ENCODE measurements at regions not wholly inside any gene's neighbourhood (a gene's known extent, or its start where the extent isn't known, plus 50 kb on each side); places are given as distances from the start of the nearest gene placed in this dataset.
"Not testable (repeated sequence)": the region's sequence is repeated elsewhere in the genome, so short reads cannot be mapped to it uniquely, and the experiment has no call there.

DNA sequence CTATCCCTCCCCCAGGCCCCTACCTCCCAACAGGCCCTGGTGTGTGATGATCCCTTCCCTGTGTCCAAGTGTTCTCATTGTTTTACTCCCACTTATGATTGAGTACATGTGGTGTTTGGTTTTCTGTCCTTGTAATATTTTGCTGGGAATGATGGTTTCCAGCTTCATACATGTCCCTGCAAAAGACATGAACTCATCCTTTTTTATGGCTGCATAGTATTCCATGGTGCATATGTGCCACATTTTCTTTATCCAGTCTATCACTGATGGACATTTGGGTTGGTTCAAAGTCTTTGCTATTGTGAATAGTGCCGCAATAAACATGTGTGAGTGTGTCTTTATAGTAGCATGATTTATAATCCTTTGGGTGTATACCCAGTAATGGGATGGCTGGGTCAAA, 151.7 kb downstream of the VSIG4 start:
- not testable (repeated sequence) for H4K8ac ChIP-seq (ENCODE audit: low read depth, low read length); H2BK15ac ChIP-seq (ENCODE audit: low read length); H2BK5ac ChIP-seq (ENCODE audit: low read length); H2BK12ac ChIP-seq (ENCODE audit: low read length); H3K79me1 ChIP-seq (ENCODE audit: low read depth, low read length); H3K4me3 ChIP-seq (ENCODE audit: low read length in 2 of 2); H3K4me2 ChIP-seq (ENCODE audit: insufficient read depth, low read length, poor library complexity, severe bottlenecking); H3K27me3 ChIP-seq (ENCODE audit: control insufficient read depth in 3 of 3, insufficient read depth in 3 of 3, low read depth in 1 of 3, low read length in 3 of 3); H3K18ac ChIP-seq (ENCODE audit: low read length); H2BK120ac ChIP-seq (ENCODE audit: low read depth, low read length); H2AFZ ChIP-seq (ENCODE audit: low read length); H3K14ac ChIP-seq (ENCODE audit: low read length); H3K23ac ChIP-seq (ENCODE audit: low read depth, low read length, poor library complexity); H3K36me3 ChIP-seq (replicated peaks in 1 of 2; ENCODE audit: control insufficient read depth in 2 of 2, insufficient read depth in 2 of 2, low read length in 2 of 2); H4K91ac ChIP-seq (ENCODE audit: low read depth, low read length, poor library complexity); H3K9me3 ChIP-seq (replicated peaks in 1 of 2; ENCODE audit: control insufficient read depth in 2 of 2, insufficient read depth in 1 of 2, low read depth in 1 of 2, low read length in 2 of 2); H3K9ac ChIP-seq (ENCODE audit: low read depth, low read length, poor library complexity); H3K4me1 ChIP-seq (ENCODE audit: control insufficient read depth in 2 of 2, insufficient read depth in 1 of 2, low read depth in 1 of 2, low read length in 2 of 2); H3K4ac ChIP-seq (ENCODE audit: low read length); H3K27ac ChIP-seq (replicated peaks; ENCODE audit: low read length); H2AK5ac ChIP-seq (ENCODE audit: low read depth, low read length); DNase-seq (ENCODE audit: low spot score)
- no CpG with 5 or more reads among the region's 1 CpG for WGBS, 2 donors (ENCODE audit: extremely low coverage in 2 of 2, insufficient read length in 2 of 2, insufficient replicate concordance in 1 of 2)

- Histone ChIP-seq H3K18ac (ENCODE audit: low read length) (no peak overlapping the region), H3K4me1 (ENCODE audit: control insufficient read depth in 2 of 2, insufficient read depth in 1 of 2, low read depth in 1 of 2, low read length in 2 of 2) (no peaks in the 10 kb centered on the region), H3K9me3 (replicated peaks in 1 of 2; ENCODE audit: control insufficient read depth in 2 of 2, insufficient read depth in 1 of 2, low read depth in 1 of 2, low read length in 2 of 2) (no peaks in the 10 kb centered on the region), H3K27ac (replicated peaks; ENCODE audit: low read length) (no peak overlapping the region), H3K4me3 (ENCODE audit: low read length in 2 of 2) (no peak overlapping the region), H2AFZ (ENCODE audit: low read length) (no peak overlapping the region), H2BK12ac (ENCODE audit: low read length) (no peak overlapping the region), H3K23ac (ENCODE audit: low read depth, low read length, poor library complexity) (no peak overlapping the region), H2AK5ac (ENCODE audit: low read depth, low read length) (no peak overlapping the region), H4K91ac (ENCODE audit: low read depth, low read length, poor library complexity) (no peak overlapping the region), H2BK120ac (ENCODE audit: low read depth, low read length) (no peak overlapping the region), H3K79me1 (ENCODE audit: low read depth, low read length) (no peaks in the 10 kb centered on the region), H3K27me3 (ENCODE audit: control insufficient read depth in 3 of 3, insufficient read depth in 3 of 3, low read depth in 1 of 3, low read length in 3 of 3) (no peaks in the 10 kb centered on the region), H3K9ac (ENCODE audit: low read depth, low read length, poor library complexity) (no peak overlapping the region), H3K4me2 (ENCODE audit: insufficient read depth, low read length, poor library complexity, severe bottlenecking) (no peak overlapping the region), H3K14ac (ENCODE audit: low read length) (no peak overlapping the region), H3K4ac (ENCODE audit: low read length) (no peak overlapping the region), H4K8ac (ENCODE audit: low read depth, low read length) (no peak overlapping the region), H3K36me3 (replicated peaks in 1 of 2; ENCODE audit: control insufficient read depth in 2 of 2, insufficient read depth in 2 of 2, low read length in 2 of 2) (no peaks in the 10 kb centered on the region), H2BK15ac (ENCODE audit: low read length) (no peak overlapping the region), H2BK5ac (ENCODE audit: low read length) (no peak overlapping the region)
- DNase-seq (ENCODE audit: low spot score), result no peak
- no CpG with 5 or more reads among the region's 2 CpGs for WGBS, 2 donors (ENCODE audit: extremely low coverage in 2 of 2, insufficient read length in 2 of 2, insufficient replicate concordance in 1 of 2)
Measured at GRCh38 chrX:65883556-65883955, 156.3 kb downstream of the VSIG4 start.

DNA sequence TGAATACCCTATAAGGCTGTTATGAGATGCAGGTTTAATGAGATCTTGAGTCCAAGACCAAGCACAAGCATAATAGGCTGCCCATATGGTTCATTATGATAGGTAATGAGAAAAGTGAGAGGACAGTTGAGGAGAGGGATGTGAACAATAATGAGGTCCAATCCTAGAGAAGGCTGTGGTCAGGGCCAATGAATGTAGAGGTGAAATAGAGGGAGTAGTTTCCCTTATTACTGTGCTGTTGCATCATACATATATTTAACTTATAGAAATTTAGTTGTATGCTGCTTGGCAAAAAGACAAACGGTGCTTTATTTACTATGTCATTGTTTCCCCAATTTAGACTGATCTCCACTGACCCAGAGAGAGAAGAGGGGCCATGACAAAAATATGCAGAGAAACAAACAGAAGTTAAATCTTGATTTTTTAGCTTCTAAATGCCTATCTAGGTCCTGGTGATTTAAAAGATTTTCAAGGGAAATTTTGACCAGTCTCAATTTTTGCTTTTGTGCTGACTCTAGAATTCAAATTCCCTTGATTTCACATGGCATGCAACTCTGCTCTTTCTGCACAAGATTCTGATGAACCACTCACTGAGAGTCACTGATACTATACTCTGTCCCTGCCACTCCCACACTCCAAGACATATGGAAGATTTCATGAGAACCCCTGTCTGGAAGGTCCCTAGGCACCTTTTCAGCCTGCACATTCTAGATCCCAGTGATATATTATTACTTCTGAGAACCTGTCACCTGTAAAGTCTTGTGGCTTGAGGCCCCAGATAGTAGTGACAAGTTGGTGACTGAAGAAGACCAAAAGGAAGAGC, 159.7 kb downstream of the VSIG4 start:
- no peak overlapping the region for H2AFZ ChIP-seq (ENCODE audit: low read length)
- no peaks in the 10 kb centered on the region for H3K27me3 ChIP-seq (ENCODE audit: control insufficient read depth in 3 of 3, insufficient read depth in 3 of 3, low read depth in 1 of 3, low read length in 3 of 3)
- H2BK12ac ChIP-seq (ENCODE audit: low read length), result no peak overlapping the region
- no peak overlapping the region for H3K4ac ChIP-seq (ENCODE audit: low read length)
- no peak overlapping the region for H4K91ac ChIP-seq (ENCODE audit: low read depth, low read length, poor library complexity)
- no peak overlapping the region for H2BK5ac ChIP-seq (ENCODE audit: low read length)
- H3K14ac ChIP-seq (ENCODE audit: low read length), result no peak overlapping the region
- H3K27ac ChIP-seq (replicated peaks; ENCODE audit: low read length), result no peak overlapping the region
- H3K4me1 ChIP-seq (ENCODE audit: control insufficient read depth in 2 of 2, insufficient read depth in 1 of 2, low read depth in 1 of 2, low read length in 2 of 2), result no peaks in the 10 kb centered on the region
- H3K9me3 ChIP-seq (replicated peaks in 1 of 2; ENCODE audit: control insufficient read depth in 2 of 2, insufficient read depth in 1 of 2, low read depth in 1 of 2, low read length in 2 of 2), result no peaks in the 10 kb centered on the region
- no peak overlapping the region for H2BK15ac ChIP-seq (ENCODE audit: low read length)
- H2AK5ac ChIP-seq (ENCODE audit: low read depth, low read length), result no peak overlapping the region
- H3K36me3 ChIP-seq (replicated peaks in 1 of 2; ENCODE audit: control insufficient read depth in 2 of 2, insufficient read depth in 2 of 2, low read length in 2 of 2), result no peaks in the 10 kb centered on the region
- no peak for DNase-seq (ENCODE audit: low spot score)
- no peak overlapping the region for H2BK120ac ChIP-seq (ENCODE audit: low read depth, low read length)
- H3K9ac ChIP-seq (ENCODE audit: low read depth, low read length, poor library complexity), result no peak overlapping the region
- H3K23ac ChIP-seq (ENCODE audit: low read depth, low read length, poor library complexity), result no peak overlapping the region
- WGBS, 2 donors (ENCODE audit: extremely low coverage in 2 of 2, insufficient read length in 2 of 2, insufficient replicate concordance in 1 of 2), result no CpG with 5 or more reads among the region's 1 CpG
- no peaks in the 10 kb centered on the region for H3K79me1 ChIP-seq (ENCODE audit: low read depth, low read length)
- H3K18ac ChIP-seq (ENCODE audit: low read length), result no peak overlapping the region
- no peak overlapping the region for H3K4me2 ChIP-seq (ENCODE audit: insufficient read depth, low read length, poor library complexity, severe bottlenecking)
- H3K4me3 ChIP-seq (ENCODE audit: low read length in 2 of 2), result no peak overlapping the region
- H4K8ac ChIP-seq (ENCODE audit: low read depth, low read length), result no peak overlapping the region

DNA sequence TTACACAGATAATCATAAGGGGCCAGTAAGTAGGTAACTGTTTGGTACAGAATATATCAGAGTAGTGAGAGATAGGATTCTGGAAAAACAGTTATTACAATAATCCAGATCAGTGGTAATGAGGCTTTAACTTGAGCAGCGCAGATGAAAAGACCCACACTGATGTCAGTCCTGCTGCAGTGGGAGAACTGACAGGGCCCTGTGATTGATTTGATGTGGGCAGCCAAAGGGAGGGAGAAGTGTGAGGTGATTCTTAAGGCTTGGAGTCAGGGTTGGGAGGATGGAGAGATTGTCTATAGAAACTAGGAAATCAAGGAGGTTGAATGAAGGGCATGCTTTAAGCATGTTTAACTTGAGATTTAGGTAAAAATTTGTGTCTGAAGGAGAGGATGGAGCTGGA, 161.4 kb downstream of the VSIG4 start:
- no peak overlapping the region for H2BK120ac ChIP-seq (ENCODE audit: low read depth, low read length)
- H3K4me1 ChIP-seq (ENCODE audit: control insufficient read depth in 2 of 2, insufficient read depth in 1 of 2, low read depth in 1 of 2, low read length in 2 of 2), result no peaks in the 10 kb centered on the region
- H3K27ac ChIP-seq (replicated peaks; ENCODE audit: low read length), result no peak overlapping the region
- no peaks in the 10 kb centered on the region for H3K79me1 ChIP-seq (ENCODE audit: low read depth, low read length)
- no peak overlapping the region for H2BK15ac ChIP-seq (ENCODE audit: low read length)
- H3K18ac ChIP-seq (ENCODE audit: low read length), result no peak overlapping the region
- no peaks in the 10 kb centered on the region for H3K9me3 ChIP-seq (replicated peaks in 1 of 2; ENCODE audit: control insufficient read depth in 2 of 2, insufficient read depth in 1 of 2, low read depth in 1 of 2, low read length in 2 of 2)
- no peak overlapping the region for H2AFZ ChIP-seq (ENCODE audit: low read length)
- no peak overlapping the region for H3K14ac ChIP-seq (ENCODE audit: low read length)
- no peak overlapping the region for H2AK5ac ChIP-seq (ENCODE audit: low read depth, low read length)
- no peaks in the 10 kb centered on the region for H3K36me3 ChIP-seq (replicated peaks in 1 of 2; ENCODE audit: control insufficient read depth in 2 of 2, insufficient read depth in 2 of 2, low read length in 2 of 2)
- no peak overlapping the region for H3K4me2 ChIP-seq (ENCODE audit: insufficient read depth, low read length, poor library complexity, severe bottlenecking)
- H4K8ac ChIP-seq (ENCODE audit: low read depth, low read length), result no peak overlapping the region
- DNase-seq (ENCODE audit: low spot score), result no peak
- no peak overlapping the region for H2BK12ac ChIP-seq (ENCODE audit: low read length)
- no peak overlapping the region for H3K4me3 ChIP-seq (ENCODE audit: low read length in 2 of 2)
- no peak overlapping the region for H3K23ac ChIP-seq (ENCODE audit: low read depth, low read length, poor library complexity)
- no peak overlapping the region for H2BK5ac ChIP-seq (ENCODE audit: low read length)
- no CpG with 5 or more reads among the region's 1 CpG for WGBS, 2 donors (ENCODE audit: extremely low coverage in 2 of 2, insufficient read length in 2 of 2, insufficient replicate concordance in 1 of 2)
- H3K9ac ChIP-seq (ENCODE audit: low read depth, low read length, poor library complexity), result no peak overlapping the region
- no peaks in the 10 kb centered on the region for H3K27me3 ChIP-seq (ENCODE audit: control insufficient read depth in 3 of 3, insufficient read depth in 3 of 3, low read depth in 1 of 3, low read length in 3 of 3)
- H3K4ac ChIP-seq (ENCODE audit: low read length), result no peak overlapping the region
- H4K91ac ChIP-seq (ENCODE audit: low read depth, low read length, poor library complexity), result no peak overlapping the region
